BE2C (cell line): ENCODE measurements at regions not wholly inside any gene's neighbourhood (a gene's known extent, or its start where the extent isn't known, plus 50 kb on each side); places are given as distances from the start of the nearest gene placed in this dataset.

Experiments used
- DNase-seq: peaks from one replicate; pipeline ENCODE4 v3.0.0-alpha.2; 2020
- H3K27me3 ChIP-seq: fragments of 250-450 bp; sonication (Bioruptor Pico); 2 replicates; pipeline ENCODE4 v1.5.1; 2020; ENCODE audit warnings: mild to moderate bottlenecking
- H3K36me3 ChIP-seq: fragments of 250-450 bp; sonication (Bioruptor Pico); 2 replicates; pipeline ENCODE4 v1.5.1; 2020; ENCODE audit warnings: mild to moderate bottlenecking
- H3K4me1 ChIP-seq: fragments of 250-450 bp; sonication (Bioruptor Pico); 2 replicates; pipeline ENCODE4 v1.5.1; 2020
- H3K4me3 ChIP-seq: 2 replicates; pipeline ENCODE4 v1.5.1; 2011; ENCODE audit warnings: low read depth, low read length
- H3K9me3 ChIP-seq: fragments of 250-450 bp; sonication (Bioruptor Pico); 2 replicates; pipeline ENCODE4 v1.5.1; 2020
- CTCF ChIP-seq: IDR thresholded peaks from 2 replicates; pipeline ENCODE4 v1.5.1; 2012; ENCODE audit warnings: mild to moderate bottlenecking, low read depth, low read length

GRCh38 chr22:27433099-27433498 is 368.5 kb downstream of the MN1 start:
- H3K9me3 ChIP-seq: no peaks in the 10 kb centered on the region

GRCh38 chr22:27433585-27434190 is 367.9 kb downstream of the MN1 start:
- Histone ChIP-seq H3K4me3 (no peak overlapping the region), H3K4me1 (peaks cover 6% of the 10 kb centered on the region; the same call in 1 of the 2 replicates), H3K9me3 (no peaks in the 10 kb centered on the region), H3K36me3 (no peaks in the 10 kb centered on the region), H3K27me3 (no peaks in the 10 kb centered on the region)
- DNase-seq: no peak
- no peak for TF ChIP-seq CTCF

More at GRCh38 chr22:27433099-27433498, 368.5 kb downstream of the MN1 start:
- Histone ChIP-seq H3K36me3 (no peaks in the 10 kb centered on the region), H3K27me3 (no peaks in the 10 kb centered on the region), H3K4me3 (no peak overlapping the region), H3K4me1 (0 out of 2 replicates have a peak, but pooled peaks cover 5% of the 10 kb centered on the region)
- DNase-seq: no peak
- TF ChIP-seq CTCF: no peak

GRCh38 chr22:27434898-27435297 is 366.7 kb downstream of the MN1 start:
- TF ChIP-seq CTCF: no peak
- Histone ChIP-seq H3K36me3 (no peaks in the 10 kb centered on the region), H3K4me1 (peaks cover 8% of the 10 kb centered on the region; the same call in 1 of the 2 replicates), H3K27me3 (no peaks in the 10 kb centered on the region), H3K4me3 (no peak overlapping the region), H3K9me3 (no peaks in the 10 kb centered on the region)
- DNase-seq: no peak

- peak; percentile 70 for DNase-seq
Observed at GRCh38 chr22:27435844-27436576, 365.5 kb downstream of the MN1 start.

GRCh38 chr22:27436591-27436990 is 365.0 kb downstream of the MN1 start:
- no peaks in the 10 kb centered on the region for H3K27me3 ChIP-seq
- DNase-seq: no peak
- H3K9me3 ChIP-seq: no peaks in the 10 kb centered on the region
- no peaks in the 10 kb centered on the region for H3K36me3 ChIP-seq
- TF ChIP-seq CTCF: no peak
- H3K4me3 ChIP-seq: no peak overlapping the region
- H3K4me1 ChIP-seq: peaks cover 8% of the 10 kb centered on the region; the same call in 1 of the 2 replicates

More at GRCh38 chr22:27435844-27436576, 365.5 kb downstream of the MN1 start:
- H3K36me3 ChIP-seq: no peaks in the 10 kb centered on the region
- no peak overlapping the region for H3K4me3 ChIP-seq
- no peaks in the 10 kb centered on the region for H3K27me3 ChIP-seq
- H3K9me3 ChIP-seq: no peaks in the 10 kb centered on the region
- peaks cover 8% of the 10 kb centered on the region; the same call in 1 of the 2 replicates for H3K4me1 ChIP-seq
- no peak for TF ChIP-seq CTCF

GRCh38 chr22:27437570-27437969 is 364.0 kb downstream of the MN1 start:
- H3K4me1 ChIP-seq: peaks cover 8% of the 10 kb centered on the region; the same call in 1 of the 2 replicates
- no peaks in the 10 kb centered on the region for H3K36me3 ChIP-seq
- no peak for TF ChIP-seq CTCF
- no peaks in the 10 kb centered on the region for H3K27me3 ChIP-seq
- DNase-seq: no peak
- H3K9me3 ChIP-seq: no peaks in the 10 kb centered on the region
- H3K4me3 ChIP-seq: no peak overlapping the region
